Nephron (organoid): ENCODE measurements at regions not wholly inside any gene's neighbourhood (a gene's known extent, or its start where the extent isn't known, plus 50 kb on each side); places are given as distances from the start of the nearest gene placed in this dataset.

Experiments
- H3K27ac Mint-ChIP-seq, 3 experiments: 2 replicates each; pipeline ENCODE4 v1.8.0; 2020; ENCODE audit warnings: mixed read lengths in 3 of 3, mild to moderate bottlenecking in 2 of 3, moderate library complexity in 1 of 3
- H3K27me3 Mint-ChIP-seq: 2 replicates; pipeline ENCODE4 v1.8.0; 2021; ENCODE audit warnings: low read depth, mild to moderate bottlenecking, moderate library complexity, mixed read lengths
- H3K36me3 Mint-ChIP-seq: 2 replicates; pipeline ENCODE4 v1.8.0; 2020; ENCODE audit warnings: low read depth, mixed read lengths
- H3K4me1 Mint-ChIP-seq: 2 replicates; pipeline ENCODE4 v1.8.0; 2020; ENCODE audit warnings: mixed read lengths
- H3K4me3 Mint-ChIP-seq, 3 experiments: 2 replicates each; pipeline ENCODE4 v1.8.0; 2020; ENCODE audit warnings: mild to moderate bottlenecking in 3 of 3, mixed read lengths in 3 of 3, moderate library complexity in 2 of 3
- H3K9me3 Mint-ChIP-seq: 2 replicates; pipeline ENCODE4 v1.8.0; 2020; ENCODE audit warnings: mixed read lengths
- CTCF ChIP-seq, 3 experiments: fragments of 200-600 bp; sonication (generic); IDR thresholded peaks; one replicate each; pipeline ENCODE4 v1.5.0; 2021; ENCODE audit warnings: antibody characterized with exemption in 3 of 3; ENCODE audit not compliant: unreplicated experiment in 3 of 3

- TF ChIP-seq CTCF (IDR thresholded peaks at IDR 0.05; ENCODE audit: unreplicated experiment in 3 of 3) = no peak
- no peaks in the 10 kb centered on the region for H3K36me3 Mint-ChIP-seq
- H3K9me3 Mint-ChIP-seq = peaks cover 5% of the 10 kb centered on the region
- H3K4me3 Mint-ChIP-seq = no peak overlapping the region
- H3K4me1 Mint-ChIP-seq = no peaks in the 10 kb centered on the region
- H3K27ac Mint-ChIP-seq = no peak overlapping the region
- H3K27me3 Mint-ChIP-seq = peaks cover 3% of the 10 kb centered on the region
These were observed 889.6 kb upstream of the LRRTM1 start for GRCh38 chr2:81194176-81194575.

- Mint-ChIP-seq H3K4me1 (no peaks in the 10 kb centered on the region), H3K27me3 (no peaks in the 10 kb centered on the region), H3K36me3 (no peaks in the 10 kb centered on the region), H3K27ac (no peak overlapping the region), H3K9me3 (no peaks in the 10 kb centered on the region), H3K4me3 (no peak overlapping the region)
- no peak for TF ChIP-seq CTCF (IDR thresholded peaks at IDR 0.05; ENCODE audit: unreplicated experiment in 3 of 3)
These were observed 877.3 kb upstream of the LRRTM1 start for GRCh38 chr2:81181845-81182244.

DNA sequence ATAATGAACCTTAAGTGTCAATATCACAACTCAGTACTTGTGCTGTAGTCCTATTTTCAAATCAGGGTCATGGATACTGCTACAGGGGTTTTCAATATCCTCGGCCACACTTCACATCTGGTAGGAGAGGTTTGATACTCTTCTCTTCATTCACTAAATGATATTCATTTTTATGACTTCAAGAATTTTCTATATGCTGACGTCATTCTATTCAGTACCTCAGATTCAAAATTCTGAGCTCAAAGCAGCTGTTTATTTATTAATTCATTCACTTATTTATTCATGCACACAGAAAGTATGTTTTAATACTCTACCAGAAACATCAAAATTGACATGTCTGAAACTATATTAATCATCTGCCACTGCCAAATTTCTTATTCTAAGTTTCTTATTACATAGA, 866.9 kb upstream of the LRRTM1 start:
- Mint-ChIP-seq H3K4me1 (no peaks in the 10 kb centered on the region), H3K4me3 (no peak overlapping the region), H3K9me3 (no peaks in the 10 kb centered on the region), H3K36me3 (no peaks in the 10 kb centered on the region), H3K27me3 (no peaks in the 10 kb centered on the region), H3K27ac (no peak overlapping the region)
- TF ChIP-seq CTCF (IDR thresholded peaks at IDR 0.05; ENCODE audit: unreplicated experiment in 3 of 3) = no peak

DNA sequence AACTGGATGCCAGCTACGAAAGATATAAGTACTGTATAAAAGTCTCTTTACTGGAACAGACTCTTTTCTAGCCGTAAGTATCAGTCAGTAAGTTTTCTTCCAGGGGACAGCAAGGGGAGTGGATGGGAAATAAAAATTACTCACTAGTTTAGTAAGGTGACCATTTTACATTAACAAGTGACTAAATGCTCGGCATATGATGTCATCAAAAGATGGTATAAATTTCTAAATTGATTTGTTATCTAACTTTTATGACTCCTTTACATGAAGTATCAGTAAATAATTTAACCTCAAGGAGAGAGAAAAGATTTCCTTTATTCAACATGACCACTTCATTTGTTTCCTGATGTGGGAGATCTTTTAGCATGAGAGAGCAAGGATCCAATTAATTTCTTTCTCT, 859.0 kb upstream of the LRRTM1 start:
- Mint-ChIP-seq H3K4me1 (no peaks in the 10 kb centered on the region), H3K9me3 (no peaks in the 10 kb centered on the region), H3K4me3 (no peak overlapping the region), H3K27me3 (no peaks in the 10 kb centered on the region), H3K36me3 (no peaks in the 10 kb centered on the region), H3K27ac (no peak overlapping the region)
- TF ChIP-seq CTCF (IDR thresholded peaks at IDR 0.05; ENCODE audit: unreplicated experiment in 3 of 3) = no peak

DNA sequence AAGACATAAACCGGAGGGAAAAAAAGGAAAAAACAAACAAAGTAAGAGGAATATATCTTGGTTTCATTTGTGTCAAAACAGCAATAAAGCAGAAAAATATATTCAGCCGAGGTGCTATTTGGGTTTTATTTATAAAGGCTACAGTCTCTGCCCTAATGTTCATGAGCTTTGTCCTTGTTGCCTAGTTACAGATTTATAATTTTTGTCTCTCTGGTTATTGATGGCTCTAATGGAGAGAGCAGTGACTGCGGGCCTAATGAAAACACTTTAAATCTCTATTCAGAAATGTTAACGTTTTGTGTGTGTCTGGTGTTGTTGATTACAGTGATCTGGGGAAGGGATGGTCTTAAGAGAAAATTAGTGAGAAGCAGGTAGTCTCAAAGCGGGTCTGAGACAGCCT, 854.0 kb upstream of the LRRTM1 start:
- no peaks in the 10 kb centered on the region for H3K4me1 Mint-ChIP-seq

More for the DNA sequence above, 854.0 kb upstream of the LRRTM1 start:
- Mint-ChIP-seq H3K4me3 (no peak overlapping the region), H3K36me3 (no peaks in the 10 kb centered on the region), H3K27me3 (no peaks in the 10 kb centered on the region), H3K9me3 (no peaks in the 10 kb centered on the region), H3K27ac (no peak overlapping the region)
- TF ChIP-seq CTCF (IDR thresholded peaks at IDR 0.05; ENCODE audit: unreplicated experiment in 3 of 3) = no peak
